ENCODE measurements at regions not wholly inside any gene's neighbourhood (a gene's known extent, or its start where the extent isn't known, plus 50 kb on each side); places are given as distances from the start of the nearest gene placed in this dataset.

DNA sequence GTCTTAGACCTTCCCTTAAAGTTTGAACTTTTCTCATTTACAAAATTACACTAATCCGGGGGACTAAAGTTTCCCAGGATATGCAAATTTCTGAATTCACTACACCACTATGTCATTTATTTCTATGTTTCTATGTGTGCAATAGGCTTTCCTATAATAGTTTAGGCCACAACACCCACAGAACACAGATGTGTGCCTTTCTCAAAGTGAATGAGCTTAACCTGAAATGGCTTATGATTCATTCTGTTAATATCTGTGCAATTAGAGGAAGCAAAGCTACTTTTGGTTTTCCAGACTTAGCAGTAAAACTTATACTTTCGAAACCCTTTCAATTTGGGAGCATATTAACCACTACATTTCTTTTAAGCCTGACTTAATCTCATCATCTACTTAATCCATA lies 748.1 kb downstream of the GBE1 start:
- H3K27me3 ChIP-seq, result no peaks in the 10 kb centered on the region
- no peak for TF ChIP-seq CTCF (IDR thresholded peaks at IDR 0.05)
- TF ChIP-seq POLR2AphosphoS5 (IDR thresholded peaks at IDR 0.05), result no peak
- no peak for TF ChIP-seq EP300 (IDR thresholded peaks at IDR 0.05)
- TF ChIP-seq POLR2A (IDR thresholded peaks at IDR 0.05; ENCODE audit: low read depth), result no peak
- no peak for DNase-seq (ENCODE audit: extremely low spot score)
- no peaks in the 10 kb centered on the region for H3K9me3 ChIP-seq
- WGBS, result 84% methylated on average over 2 of the region's 2 CpGs
- H3K4me1 ChIP-seq, result no peaks in the 10 kb centered on the region
- H3K4me3 ChIP-seq, result no peak overlapping the region
- H3K27ac ChIP-seq (replicated peaks in 1 of 4), result no peak overlapping the region
- no peaks in the 10 kb centered on the region for H3K36me3 ChIP-seq
- intact Hi-C loops (cut with DNase I), result no loop called here

DNA sequence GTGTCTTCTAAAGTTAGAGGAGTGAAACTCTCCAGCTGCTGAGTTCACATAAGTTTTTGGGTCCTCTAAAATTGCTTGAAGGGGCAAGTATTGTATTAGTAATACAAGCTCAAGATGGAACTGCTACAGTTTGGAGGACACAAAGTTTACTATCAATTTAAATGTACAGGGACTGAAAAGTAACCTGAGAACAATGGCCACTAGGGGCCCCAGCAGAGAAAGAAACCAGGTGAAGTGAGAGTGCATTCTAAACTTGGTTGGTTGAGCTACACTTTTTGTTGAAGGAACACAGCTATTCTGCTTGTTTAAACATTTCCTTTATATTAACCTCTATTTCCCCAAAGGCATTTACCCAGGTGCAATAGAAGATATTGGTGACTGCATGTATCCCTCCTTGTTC lies 755.5 kb downstream of the GBE1 start:
- Histone ChIP-seq H3K4me3 (no peak overlapping the region), H3K27me3 (no peaks in the 10 kb centered on the region), H3K27ac (replicated peaks in 1 of 4) (no peak overlapping the region), H3K9me3 (no peaks in the 10 kb centered on the region), H3K4me1 (no peaks in the 10 kb centered on the region), H3K36me3 (no peaks in the 10 kb centered on the region)
- intact Hi-C loops (cut with DNase I), result no loop called here
- no peak for TF ChIP-seq POLR2A (IDR thresholded peaks at IDR 0.05; ENCODE audit: low read depth)
- no peak for TF ChIP-seq POLR2AphosphoS5 (IDR thresholded peaks at IDR 0.05)
- no peak for TF ChIP-seq CTCF (IDR thresholded peaks at IDR 0.05)
- no peak for TF ChIP-seq EP300 (IDR thresholded peaks at IDR 0.05)
- no peak for DNase-seq (ENCODE audit: extremely low spot score)

GRCh38 chr3:81003817-81004216 lies 757.6 kb downstream of the GBE1 start:
- no peaks in the 10 kb centered on the region for H3K4me1 ChIP-seq
- no peaks in the 10 kb centered on the region for H3K36me3 ChIP-seq
- no peak for TF ChIP-seq CTCF (IDR thresholded peaks at IDR 0.05)
- TF ChIP-seq EP300 (IDR thresholded peaks at IDR 0.05), result no peak
- TF ChIP-seq POLR2A (IDR thresholded peaks at IDR 0.05; ENCODE audit: low read depth), result no peak
- no peak for TF ChIP-seq POLR2AphosphoS5 (IDR thresholded peaks at IDR 0.05)
- no peak for DNase-seq (ENCODE audit: extremely low spot score)
- H3K27me3 ChIP-seq, result no peaks in the 10 kb centered on the region
- H3K9me3 ChIP-seq, result no peaks in the 10 kb centered on the region
- 90% methylated on average over 4 of the region's 4 CpGs for WGBS
- intact Hi-C loops (cut with DNase I), result no loop called here
- no peak overlapping the region for H3K27ac ChIP-seq (replicated peaks in 1 of 4)
- no peak overlapping the region for H3K4me3 ChIP-seq

DNA sequence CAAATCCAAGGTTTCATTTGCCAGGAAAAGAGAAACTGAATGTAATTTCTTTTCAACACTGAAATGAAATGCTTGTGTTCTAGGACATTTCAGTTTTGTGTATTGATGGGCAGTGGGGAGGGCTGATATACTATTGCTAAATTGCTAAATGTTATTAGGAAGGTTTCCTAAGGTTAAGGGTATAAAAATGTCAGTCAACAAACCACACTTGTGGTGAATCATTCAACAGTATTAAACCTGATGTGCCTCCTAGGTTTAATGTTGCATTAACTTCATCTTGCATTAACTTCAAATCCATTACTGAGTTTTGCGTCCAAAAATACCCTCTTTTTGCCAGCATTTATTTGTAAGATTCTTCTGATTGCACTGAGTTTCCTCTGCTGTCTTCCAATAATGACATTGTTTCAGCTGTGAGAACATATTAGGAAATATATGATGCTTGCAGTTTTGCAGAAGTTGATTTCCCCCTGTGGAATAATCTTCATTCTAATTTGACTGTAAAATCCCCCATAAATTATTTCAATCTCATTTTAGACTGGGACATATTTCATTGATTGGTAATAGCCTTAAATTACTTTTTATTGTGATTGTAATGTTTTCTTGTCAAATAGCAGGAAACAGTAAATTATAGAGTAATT lies 758.3 kb downstream of the GBE1 start:
- H3K27ac ChIP-seq (replicated peaks in 1 of 4), result no peak overlapping the region
- no peak for DNase-seq (ENCODE audit: extremely low spot score)
- H3K36me3 ChIP-seq, result no peaks in the 10 kb centered on the region
- 4% methylated on average over 1 of the region's 1 CpG for WGBS
- TF ChIP-seq EP300 (IDR thresholded peaks at IDR 0.05), result no peak
- no peak for TF ChIP-seq POLR2AphosphoS5 (IDR thresholded peaks at IDR 0.05)
- no peak for TF ChIP-seq POLR2A (IDR thresholded peaks at IDR 0.05; ENCODE audit: low read depth)
- no peak for TF ChIP-seq CTCF (IDR thresholded peaks at IDR 0.05)
- no peaks in the 10 kb centered on the region for H3K9me3 ChIP-seq
- no peaks in the 10 kb centered on the region for H3K4me1 ChIP-seq
- intact Hi-C loops (cut with DNase I), result no loop called here
- no peak overlapping the region for H3K4me3 ChIP-seq
- H3K27me3 ChIP-seq, result no peaks in the 10 kb centered on the region

- no peak for DNase-seq (ENCODE audit: extremely low spot score)
- no peaks in the 10 kb centered on the region for H3K36me3 ChIP-seq
- intact Hi-C loops (cut with DNase I), result no loop called here
- WGBS, result 89% methylated on average over 1 of the region's 1 CpG
- H3K9me3 ChIP-seq, result no peaks in the 10 kb centered on the region
- TF ChIP-seq POLR2AphosphoS5 (IDR thresholded peaks at IDR 0.05) (no peak), CTCF (IDR thresholded peaks at IDR 0.05) (no peak), POLR2A (IDR thresholded peaks at IDR 0.05; ENCODE audit: low read depth) (no peak), EP300 (IDR thresholded peaks at IDR 0.05) (no peak)
- H3K4me3 ChIP-seq, result no peak overlapping the region
- no peaks in the 10 kb centered on the region for H3K4me1 ChIP-seq
- H3K27ac ChIP-seq (replicated peaks in 1 of 4), result no peak overlapping the region
- no peaks in the 10 kb centered on the region for H3K27me3 ChIP-seq
These were observed 762.0 kb downstream of the GBE1 start for GRCh38 chr3:80999481-80999880.

Data from esophagus muscularis mucosa (tissue), 4 donors.